GM12864 (cell line): ENCODE measurements at regions not wholly inside any gene's neighbourhood (a gene's known extent, or its start where the extent isn't known, plus 50 kb on each side); places are given as distances from the start of the nearest gene placed in this dataset.

Source experiments
- DNase-seq: peaks from one replicate; pipeline ENCODE4 v3.0.0-alpha.2; 2011; ENCODE audit warnings: low read depth
- H3K4me3 ChIP-seq: 2 replicates; pipeline ENCODE4 v1.5.1; 2011; ENCODE audit warnings: mild to moderate bottlenecking, low read depth, low read length, control low read depth
- CTCF ChIP-seq: IDR thresholded peaks from 2 replicates; pipeline ENCODE4 v1.5.1; 2011; ENCODE audit warnings: low read depth, mild to moderate bottlenecking, moderate library complexity, low read length, control low read depth, inconsistent platforms; ENCODE audit errors: missing control alignments

GRCh38 chr3:111244760-111245159 is 173.1 kb downstream of the NECTIN3 start:
- no peak overlapping the region for H3K4me3 ChIP-seq
- DNase-seq: no peak
- TF ChIP-seq CTCF: no peak

- TF ChIP-seq CTCF: no peak
- H3K4me3 ChIP-seq: no peak overlapping the region
- no peak for DNase-seq
Observed at GRCh38 chr3:111246967-111247760, 175.5 kb downstream of the NECTIN3 start.

DNA sequence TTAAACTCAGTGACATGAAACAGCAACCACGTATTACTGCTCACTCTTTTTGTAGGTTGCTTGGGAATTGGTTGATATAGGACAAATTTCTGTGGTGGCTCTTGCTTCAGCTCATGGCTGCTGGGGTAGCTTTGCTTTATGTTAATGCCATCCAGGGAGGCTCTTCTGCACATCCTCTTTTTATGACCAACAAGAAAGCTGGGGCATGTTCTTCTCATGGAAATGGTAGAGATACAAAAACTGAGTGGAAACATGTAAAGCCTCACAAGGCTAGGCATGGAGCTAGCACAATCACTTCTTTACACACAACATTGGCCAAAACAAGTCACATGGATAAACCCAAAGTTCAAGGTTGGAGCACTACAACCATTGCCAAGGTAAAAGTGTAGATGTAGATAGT is 176.8 kb downstream of the NECTIN3 start:
- no peak for TF ChIP-seq CTCF
- no peak for DNase-seq

DNA sequence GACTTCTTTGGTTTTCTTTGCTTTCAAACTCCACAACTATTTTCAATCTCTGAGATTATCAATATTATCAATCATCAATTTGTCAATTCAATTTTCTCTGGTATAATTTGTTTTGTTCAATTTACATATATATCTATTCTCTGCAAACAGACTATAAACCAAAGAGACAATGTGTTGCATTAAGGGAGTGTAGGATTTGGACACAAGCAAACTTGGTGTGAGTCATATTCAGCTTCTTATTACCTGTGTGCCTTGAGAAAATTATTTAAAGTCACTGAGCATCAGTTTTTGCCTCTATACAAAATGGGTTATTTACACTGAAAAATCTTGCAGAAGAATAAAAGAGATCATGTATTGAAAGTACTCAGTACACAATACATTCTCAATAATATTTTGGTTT is 177.8 kb downstream of the NECTIN3 start:
- no peak for TF ChIP-seq CTCF
- DNase-seq: no peak
- H3K4me3 ChIP-seq: no peak overlapping the region

More for the DNA sequence above, 176.8 kb downstream of the NECTIN3 start:
- no peak overlapping the region for H3K4me3 ChIP-seq

DNA sequence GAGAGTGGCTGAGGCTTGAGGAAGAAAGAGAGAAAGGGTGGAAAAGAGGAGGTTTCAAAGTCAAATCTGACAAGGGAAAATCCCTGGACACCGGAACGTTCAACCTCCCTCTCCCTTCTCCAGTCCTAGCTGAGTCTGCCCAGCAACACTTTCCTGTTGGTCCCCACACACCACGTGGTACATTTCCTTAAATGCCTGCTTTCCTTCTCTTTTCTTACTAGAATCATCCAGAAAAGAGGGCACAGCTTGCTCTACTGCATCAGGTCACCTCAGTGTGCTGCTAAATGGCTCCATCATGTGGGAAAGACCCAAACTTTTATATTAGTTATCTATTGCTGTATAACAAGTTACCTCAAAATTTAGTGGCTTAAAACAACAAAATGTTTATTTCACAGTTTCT is 181.2 kb downstream of the NECTIN3 start:
- DNase-seq: no peak
- no peak overlapping the region for H3K4me3 ChIP-seq
- no peak for TF ChIP-seq CTCF

DNA sequence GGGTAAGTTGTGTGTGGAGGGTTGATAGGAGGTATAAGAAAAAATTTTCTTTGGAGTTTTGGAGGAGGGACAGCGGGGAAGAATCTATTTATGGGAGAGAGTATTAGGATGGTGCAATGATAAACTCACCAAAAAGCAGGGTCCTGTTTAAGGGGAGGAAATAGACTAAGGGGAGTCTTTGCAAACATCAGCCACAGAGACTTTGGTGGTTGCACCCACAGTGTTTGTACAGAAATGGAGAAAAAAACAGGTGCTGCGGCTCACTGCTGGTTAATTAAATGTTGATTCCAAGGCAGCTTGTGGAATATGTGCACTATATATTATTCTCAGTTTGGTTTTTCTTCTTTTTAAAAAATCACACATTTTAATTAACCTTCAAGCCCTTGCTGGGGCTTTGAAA is 182.1 kb downstream of the NECTIN3 start:
- DNase-seq: no peak
- no peak for TF ChIP-seq CTCF
- no peak overlapping the region for H3K4me3 ChIP-seq

- no peak overlapping the region for H3K4me3 ChIP-seq
- TF ChIP-seq CTCF: no peak
- DNase-seq: no peak
Observed at GRCh38 chr3:111260878-111261277, 189.3 kb downstream of the NECTIN3 start.
